GM12865 (cell line): ENCODE measurements at regions not wholly inside any gene's neighbourhood (a gene's known extent, or its start where the extent isn't known, plus 50 kb on each side); places are given as distances from the start of the nearest gene placed in this dataset.

Experiments
- DNase-seq: peaks from one replicate; pipeline ENCODE4 v3.0.0; 2010; ENCODE audit warnings: low read depth
- H3K4me3 ChIP-seq: 2 replicates; pipeline ENCODE4 v1.5.1; 2011; ENCODE audit warnings: mild to moderate bottlenecking, low read depth, low read length, control low read depth
- CTCF ChIP-seq: IDR thresholded peaks from 2 replicates; pipeline ENCODE4 v1.5.1; 2011; ENCODE audit warnings: low read length, control low read depth, low read depth, inconsistent platforms; ENCODE audit not compliant: insufficient read depth; ENCODE audit errors: missing control alignments

GRCh38 chr12:66932126-66932525 is 253.2 kb upstream of the GRIP1 start:
- no peak for DNase-seq
- no peak overlapping the region for H3K4me3 ChIP-seq
- no peak for TF ChIP-seq CTCF

DNA sequence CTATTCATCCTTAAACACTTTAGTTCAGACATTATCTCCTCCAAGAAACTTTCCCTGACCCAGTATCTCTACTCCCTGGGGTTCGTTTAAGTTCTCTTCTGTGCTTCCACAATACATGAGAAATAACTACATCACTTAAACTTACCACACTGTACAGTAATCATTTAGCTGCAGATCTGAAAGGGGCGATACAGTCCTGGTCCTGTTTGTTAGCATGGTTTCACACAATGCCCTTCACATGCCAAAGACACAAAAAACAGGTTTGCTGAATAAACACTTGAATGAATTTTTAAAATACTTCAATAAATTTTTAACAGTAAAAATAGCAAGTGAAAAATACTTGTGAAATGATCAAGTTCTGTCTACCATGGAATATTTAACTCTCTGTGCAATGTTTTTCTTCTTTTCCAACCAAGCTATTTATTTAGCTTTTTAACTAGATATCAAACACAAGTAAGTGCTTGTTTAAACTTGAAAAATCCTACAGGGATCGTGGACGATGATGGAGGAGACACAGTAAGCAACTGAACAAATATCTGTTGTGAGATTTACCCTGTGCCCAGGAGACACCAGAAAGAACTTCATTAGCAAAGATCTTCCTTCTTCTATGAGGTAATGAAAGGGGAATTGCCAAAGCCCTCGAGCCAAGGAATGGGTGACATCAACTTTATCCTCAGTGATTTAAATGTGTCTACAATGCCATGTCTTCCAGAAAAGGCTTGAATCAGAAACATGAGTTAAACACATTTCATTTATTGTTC is 255.6 kb upstream of the GRIP1 start:
- DNase-seq, result no peak
- TF ChIP-seq CTCF, result no peak
- H3K4me3 ChIP-seq, result no peak overlapping the region

GRCh38 chr12:66941150-66941549 is 262.3 kb upstream of the GRIP1 start:
- no peak for DNase-seq
- TF ChIP-seq CTCF, result no peak
- no peak overlapping the region for H3K4me3 ChIP-seq

DNA sequence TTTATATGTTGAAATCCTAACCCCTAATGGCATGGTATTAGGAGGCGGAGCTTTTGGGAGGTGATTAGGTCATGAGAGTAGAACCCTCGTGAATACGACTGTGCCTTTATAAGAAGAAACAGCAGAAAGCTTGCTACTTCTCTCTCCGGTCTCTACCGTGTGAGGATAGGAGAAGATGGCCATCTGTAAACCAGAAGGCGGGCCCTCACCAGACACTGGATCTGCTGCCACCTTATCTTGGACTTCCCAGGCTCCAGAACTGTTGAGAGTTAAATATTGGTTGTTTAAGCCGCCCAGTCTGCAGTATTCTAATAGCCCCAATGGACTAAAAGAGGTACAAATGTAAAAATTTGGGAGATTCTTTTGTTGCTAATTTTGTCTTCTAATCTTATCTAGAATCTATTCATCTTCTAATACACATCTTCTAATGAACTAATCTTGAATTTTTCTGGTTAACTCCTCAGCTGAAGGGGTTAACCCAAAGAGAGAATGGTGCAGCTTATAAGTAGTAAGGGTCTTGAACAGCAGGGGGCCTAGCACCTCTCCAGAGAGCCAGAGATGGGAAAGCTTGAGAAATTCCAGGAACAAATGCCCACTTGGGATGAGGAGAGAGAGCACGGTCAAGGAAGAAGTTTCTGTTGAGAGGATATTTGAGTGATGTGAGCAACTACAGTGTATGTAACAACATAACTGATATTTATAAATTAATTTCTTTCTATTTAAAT is 264.0 kb upstream of the GRIP1 start:
- H3K4me3 ChIP-seq, result no peak overlapping the region
- DNase-seq, result no peak
- TF ChIP-seq CTCF, result no peak

- no peak for TF ChIP-seq CTCF
- no peak overlapping the region for H3K4me3 ChIP-seq
These were observed 265.5 kb upstream of the GRIP1 start for GRCh38 chr12:66944365-66944764.

GRCh38 chr12:66945189-66945817 is 266.4 kb upstream of the GRIP1 start:
- H3K4me3 ChIP-seq, result no peak overlapping the region
- DNase-seq, result no peak
- no peak for TF ChIP-seq CTCF

More at GRCh38 chr12:66944365-66944764, 265.5 kb upstream of the GRIP1 start:
- no peak for DNase-seq
